BJ (cell line): ENCODE measurements at regions not wholly inside any gene's neighbourhood (a gene's known extent, or its start where the extent isn't known, plus 50 kb on each side); places are given as distances from the start of the nearest gene placed in this dataset.

ENCODE experiments used
- CTCF ChIA-PET: fragments of 350-600 bp; formaldehyde crosslinking; extraction: SDS; loops from one replicate; lab custom pipeline; 2021; ENCODE audit warnings: antibody characterized with exemption, inconsistent platforms; lab: Yijun Ruan, JAX
- POLR2A ChIA-PET: fragments of 300-600 bp; sonication (Branson Sonifier 250); formaldehyde crosslinking; extraction: SDS; loops from one replicate; lab custom pipeline; 2021; ENCODE audit warnings: antibody characterized with exemption; lab: Charles Lee
- DNase-seq: peaks from one replicate; pipeline ENCODE4 v3.0.0-alpha.2; 2011; ENCODE audit warnings: low read depth
- H3K27me3 ChIP-seq: 2 replicates; pipeline ENCODE4 v1.6.0; 2011; ENCODE audit warnings: low read length; ENCODE audit not compliant: control insufficient read depth, insufficient read depth
- H3K36me3 ChIP-seq: 2 replicates; pipeline ENCODE4 v1.5.1; 2011; ENCODE audit warnings: low read length; ENCODE audit not compliant: control insufficient read depth, insufficient read depth
- H3K4me3 ChIP-seq: 2 replicates; pipeline ENCODE4 v1.5.1; 2011; ENCODE audit warnings: low read depth, mild to moderate bottlenecking, control low read depth, low read length
- TF ChIP-seq, protein P1 (sequence below): IDR thresholded peaks from 2 replicates; pipeline ENCODE4 v1.5.1; 2011; ENCODE audit warnings: low read depth, mild to moderate bottlenecking, control low read depth, inconsistent platforms, low read length, moderate library complexity; ENCODE audit not compliant: insufficient read depth

DNA sequence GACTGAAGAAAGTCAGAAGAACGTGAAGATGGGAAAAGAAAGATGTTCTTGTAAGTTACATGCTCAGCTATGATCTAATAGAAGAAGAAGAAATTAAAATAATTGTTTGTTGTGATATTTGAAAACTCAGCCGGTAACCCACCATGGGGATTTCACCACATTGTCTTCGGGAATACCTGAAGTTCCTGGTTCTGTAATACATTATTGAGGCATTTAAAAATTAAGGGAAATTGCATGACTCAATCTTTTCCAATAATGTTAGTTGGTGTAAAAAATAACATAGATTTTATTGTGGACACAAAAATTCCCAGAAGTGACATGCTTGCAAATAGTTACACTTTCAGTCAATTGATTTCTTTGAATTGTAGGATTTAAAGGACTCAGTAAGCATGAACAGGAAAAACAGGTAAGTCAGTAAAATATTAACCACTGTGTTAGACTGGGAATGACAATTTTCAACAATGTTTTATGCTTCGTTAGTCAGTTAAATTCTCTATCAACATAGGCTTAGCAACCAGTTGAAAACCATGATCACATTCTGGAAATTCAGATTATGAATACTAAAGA is 745.1 kb downstream of the LTN1 start:
- ChIA-PET POLR2A (interaction anchor here (0.6 kb wide), 1 partner anchor 292 kb away, joined by 3 read pairs; no protein-coding TSS in a partner anchor), CTCF (no interaction called here)
- H3K36me3 ChIP-seq, result no peaks in the 10 kb centered on the region
- TF ChIP-seq, protein P1, sequence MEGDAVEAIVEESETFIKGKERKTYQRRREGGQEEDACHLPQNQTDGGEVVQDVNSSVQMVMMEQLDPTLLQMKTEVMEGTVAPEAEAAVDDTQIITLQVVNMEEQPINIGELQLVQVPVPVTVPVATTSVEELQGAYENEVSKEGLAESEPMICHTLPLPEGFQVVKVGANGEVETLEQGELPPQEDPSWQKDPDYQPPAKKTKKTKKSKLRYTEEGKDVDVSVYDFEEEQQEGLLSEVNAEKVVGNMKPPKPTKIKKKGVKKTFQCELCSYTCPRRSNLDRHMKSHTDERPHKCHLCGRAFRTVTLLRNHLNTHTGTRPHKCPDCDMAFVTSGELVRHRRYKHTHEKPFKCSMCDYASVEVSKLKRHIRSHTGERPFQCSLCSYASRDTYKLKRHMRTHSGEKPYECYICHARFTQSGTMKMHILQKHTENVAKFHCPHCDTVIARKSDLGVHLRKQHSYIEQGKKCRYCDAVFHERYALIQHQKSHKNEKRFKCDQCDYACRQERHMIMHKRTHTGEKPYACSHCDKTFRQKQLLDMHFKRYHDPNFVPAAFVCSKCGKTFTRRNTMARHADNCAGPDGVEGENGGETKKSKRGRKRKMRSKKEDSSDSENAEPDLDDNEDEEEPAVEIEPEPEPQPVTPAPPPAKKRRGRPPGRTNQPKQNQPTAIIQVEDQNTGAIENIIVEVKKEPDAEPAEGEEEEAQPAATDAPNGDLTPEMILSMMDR, result no peak
- H3K27me3 ChIP-seq, result no peaks in the 10 kb centered on the region; the same call in 1 of the 2 replicates
- no peak for DNase-seq
- H3K4me3 ChIP-seq, result no peak overlapping the region

DNA sequence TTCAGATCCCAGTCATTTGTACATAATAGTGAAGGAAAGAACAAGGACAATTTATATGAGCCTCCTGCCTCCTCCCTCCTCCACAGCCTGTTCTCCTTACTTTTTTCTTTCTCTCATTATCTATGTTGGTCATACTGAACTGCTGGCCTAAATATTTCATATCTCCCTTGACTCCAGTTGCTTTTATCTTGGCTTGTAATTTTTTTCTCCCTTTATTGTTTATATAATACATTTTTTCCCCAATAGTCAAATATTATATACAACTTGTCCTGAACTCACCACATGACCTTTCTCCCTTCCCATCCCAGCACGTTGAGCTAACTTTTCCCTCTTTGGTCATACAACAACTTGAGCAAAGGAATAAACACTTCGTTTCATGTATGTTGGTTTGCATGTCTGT is 752.1 kb downstream of the LTN1 start:
- CTCF ChIA-PET, result no interaction called here

DNA sequence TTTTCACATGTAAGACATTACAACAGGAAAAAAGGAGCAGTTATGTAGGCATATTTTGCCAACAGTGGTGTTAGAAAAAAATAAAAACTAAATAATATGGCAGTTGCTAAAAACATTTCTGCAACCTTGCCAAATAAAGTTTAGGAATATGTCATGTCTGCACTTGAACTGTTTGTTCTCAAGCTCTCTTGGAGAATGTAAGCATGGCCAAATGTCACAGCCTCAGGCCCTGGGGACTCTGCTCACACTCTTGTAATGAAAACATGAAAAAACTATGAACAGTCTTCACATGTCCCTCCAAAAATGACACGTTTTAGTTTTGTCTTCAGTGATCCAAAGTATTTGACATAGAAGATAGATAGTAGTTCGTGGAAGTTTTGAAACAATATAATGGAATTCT is 753.3 kb downstream of the LTN1 start:
- DNase-seq, result no peak
- TF ChIP-seq, protein P1, result no peak
- Histone ChIP-seq H3K27me3 (no peaks in the 10 kb centered on the region), H3K4me3 (no peak overlapping the region), H3K36me3 (no peaks in the 10 kb centered on the region)
- POLR2A ChIA-PET, result no interaction called here
- CTCF ChIA-PET, result interaction anchor here (0.5 kb wide), 1 partner anchor 164 kb away, joined by 3 read pairs; no protein-coding TSS in a partner anchor

More for the DNA sequence above, 752.1 kb downstream of the LTN1 start:
- H3K27me3 ChIP-seq, result no peaks in the 10 kb centered on the region
- TF ChIP-seq, protein P1, result no peak
- H3K36me3 ChIP-seq, result no peaks in the 10 kb centered on the region
- POLR2A ChIA-PET, result no interaction called here
- no peak overlapping the region for H3K4me3 ChIP-seq
- DNase-seq, result no peak

DNA sequence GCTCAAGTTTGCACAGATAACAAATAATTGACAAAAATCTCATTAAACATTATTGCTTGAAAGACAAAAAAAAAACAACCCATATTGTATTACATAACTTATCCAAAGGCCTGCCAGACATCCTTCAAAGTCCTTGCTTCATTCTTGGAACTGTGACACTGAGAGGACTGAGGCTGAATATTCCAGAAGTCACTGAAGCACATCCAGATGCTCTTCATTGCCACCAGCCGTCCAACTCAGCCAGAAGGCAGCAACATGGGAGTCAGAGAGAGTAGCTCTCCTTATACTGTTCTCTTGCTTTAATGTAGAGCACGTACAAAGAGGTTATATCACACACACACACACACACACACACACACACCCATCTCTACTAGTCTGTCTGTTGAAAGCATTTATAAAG is 755.0 kb downstream of the LTN1 start:
- CTCF ChIA-PET, result no interaction called here
- H3K27me3 ChIP-seq, result no peaks in the 10 kb centered on the region
- POLR2A ChIA-PET, result no interaction called here

DNA sequence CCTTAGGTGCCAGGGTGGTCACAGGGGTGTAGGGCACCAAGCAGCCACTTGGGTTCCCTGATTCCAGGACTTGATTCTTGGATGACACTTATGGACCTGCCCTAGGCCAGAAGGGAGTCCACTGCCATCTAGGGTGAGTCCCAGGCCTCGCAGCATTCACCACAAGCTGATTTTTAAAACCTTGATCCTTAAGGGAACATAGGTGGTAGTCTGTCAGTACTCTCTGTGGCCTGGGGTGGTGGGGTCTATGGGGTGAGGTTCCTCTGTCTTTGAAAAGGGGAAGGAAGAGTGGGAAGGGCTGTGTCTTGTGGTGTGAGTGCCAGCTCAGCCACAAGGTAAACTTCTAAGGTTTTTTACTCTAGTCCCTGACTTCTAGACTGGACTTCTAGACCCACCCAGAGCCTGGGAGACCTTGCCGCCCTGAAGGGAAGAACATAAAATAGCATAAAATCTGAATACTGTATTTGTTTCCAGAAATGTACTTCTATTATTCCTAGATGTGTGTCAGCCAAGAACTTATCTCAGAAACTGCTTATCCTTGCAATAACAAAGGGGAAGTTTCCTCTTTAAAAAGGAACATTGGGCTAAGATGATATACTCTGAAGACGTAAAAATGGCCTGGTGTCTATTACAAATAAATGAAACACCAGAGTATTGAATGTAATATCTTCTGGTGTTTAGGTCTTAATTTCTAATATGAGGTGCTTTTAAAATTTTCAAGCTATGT is 757.3 kb downstream of the LTN1 start:
- TF ChIP-seq, protein P1, result no peak
- DNase-seq, result no peak
- Histone ChIP-seq H3K4me3 (no peak overlapping the region), H3K27me3 (no peaks in the 10 kb centered on the region), H3K36me3 (no peaks in the 10 kb centered on the region)
- CTCF ChIA-PET, result interaction anchor here (0.8 to 1.3 kb wide), 4 partner anchors 8 to 507 kb away, joined by 3 to 6 read pairs (median 4); no protein-coding TSS in a partner anchor
- POLR2A ChIA-PET, result no interaction called here

More for the DNA sequence above, 755.0 kb downstream of the LTN1 start:
- Histone ChIP-seq H3K36me3 (no peaks in the 10 kb centered on the region), H3K4me3 (no peak overlapping the region)
- no peak for DNase-seq
- TF ChIP-seq, protein P1, result no peak
